ENCODE measurements at regions not wholly inside any gene's neighbourhood (a gene's known extent, or its start where the extent isn't known, plus 50 kb on each side); places are given as distances from the start of the nearest gene placed in this dataset.

- H3K36me3 ChIP-seq (ENCODE audit: control insufficient read depth, low read length): no peaks in the 10 kb centered on the region
- no peaks in the 10 kb centered on the region for H3K9me2 ChIP-seq (replicated peaks; ENCODE audit: control insufficient read depth, low read length)
- no peaks in the 10 kb centered on the region for H3K4me1 ChIP-seq (ENCODE audit: control insufficient read depth, low read length)
- TF ChIP-seq CTCF (IDR thresholded peaks at IDR 0.05; ENCODE audit: low read depth, low read length, poor library complexity, severe bottlenecking): no peak
- no peak for TF ChIP-seq EZH2phosphoT487 (IDR thresholded peaks at IDR 0.05; ENCODE audit: borderline replicate concordance, low read length)
- no peaks in the 10 kb centered on the region for H3K79me2 ChIP-seq (ENCODE audit: control insufficient read depth, low read length)
- H3K4me3 ChIP-seq (ENCODE audit: low read length): no peak overlapping the region
- no peaks in the 10 kb centered on the region for H3F3A ChIP-seq (ENCODE audit: control insufficient read depth, insufficient read depth)
- H3K27ac ChIP-seq (ENCODE audit: low read depth, low read length): no peak overlapping the region
- no peaks in the 10 kb centered on the region for H3K27me3 ChIP-seq (ENCODE audit: control insufficient read depth, low read length)
- no peaks in the 10 kb centered on the region for H4K20me1 ChIP-seq (ENCODE audit: control insufficient read depth, insufficient read depth, low read depth, low read length)
- no peak overlapping the region for H3K4me2 ChIP-seq (ENCODE audit: low read length)
- H3K9me3 ChIP-seq (ENCODE audit: control insufficient read depth, insufficient read depth, low read length): no peaks in the 10 kb centered on the region
These were observed 559.1 kb downstream of the TLL1 start for GRCh38 chr4:166432125-166432524.

GRCh38 chr4:166432842-166433241, 559.8 kb downstream of the TLL1 start:
- Histone ChIP-seq H3K79me2 (ENCODE audit: control insufficient read depth, low read length) (no peaks in the 10 kb centered on the region), H3K4me1 (ENCODE audit: control insufficient read depth, low read length) (no peaks in the 10 kb centered on the region), H3K9me2 (replicated peaks; ENCODE audit: control insufficient read depth, low read length) (no peaks in the 10 kb centered on the region), H3K27me3 (ENCODE audit: control insufficient read depth, low read length) (no peaks in the 10 kb centered on the region), H3K9me3 (ENCODE audit: control insufficient read depth, insufficient read depth, low read length) (no peaks in the 10 kb centered on the region), H4K20me1 (ENCODE audit: control insufficient read depth, insufficient read depth, low read depth, low read length) (no peaks in the 10 kb centered on the region), H3F3A (ENCODE audit: control insufficient read depth, insufficient read depth) (no peaks in the 10 kb centered on the region), H3K27ac (ENCODE audit: low read depth, low read length) (no peak overlapping the region), H3K36me3 (ENCODE audit: control insufficient read depth, low read length) (no peaks in the 10 kb centered on the region), H3K4me2 (ENCODE audit: low read length) (no peak overlapping the region), H3K4me3 (ENCODE audit: low read length) (no peak overlapping the region)
- TF ChIP-seq CTCF (IDR thresholded peaks at IDR 0.05; ENCODE audit: low read depth, low read length, poor library complexity, severe bottlenecking) (no peak), EZH2phosphoT487 (IDR thresholded peaks at IDR 0.05; ENCODE audit: borderline replicate concordance, low read length) (no peak)

- no peaks in the 10 kb centered on the region for H3K79me2 ChIP-seq (ENCODE audit: control insufficient read depth, low read length)
- H3K4me3 ChIP-seq (ENCODE audit: low read length): no peak overlapping the region
- no peak for TF ChIP-seq EZH2phosphoT487 (IDR thresholded peaks at IDR 0.05; ENCODE audit: borderline replicate concordance, low read length)
- TF ChIP-seq CTCF (IDR thresholded peaks at IDR 0.05; ENCODE audit: low read depth, low read length, poor library complexity, severe bottlenecking): no peak
- H3F3A ChIP-seq (ENCODE audit: control insufficient read depth, insufficient read depth): no peaks in the 10 kb centered on the region
- no peaks in the 10 kb centered on the region for H3K9me3 ChIP-seq (ENCODE audit: control insufficient read depth, insufficient read depth, low read length)
- no peak overlapping the region for H3K4me2 ChIP-seq (ENCODE audit: low read length)
- H3K36me3 ChIP-seq (ENCODE audit: control insufficient read depth, low read length): no peaks in the 10 kb centered on the region
- no peaks in the 10 kb centered on the region for H3K27me3 ChIP-seq (ENCODE audit: control insufficient read depth, low read length)
- H3K4me1 ChIP-seq (ENCODE audit: control insufficient read depth, low read length): no peaks in the 10 kb centered on the region
- no peak overlapping the region for H3K27ac ChIP-seq (ENCODE audit: low read depth, low read length)
- H3K9me2 ChIP-seq (replicated peaks; ENCODE audit: control insufficient read depth, low read length): no peaks in the 10 kb centered on the region
- H4K20me1 ChIP-seq (ENCODE audit: control insufficient read depth, insufficient read depth, low read depth, low read length): no peaks in the 10 kb centered on the region
These were observed 562.4 kb downstream of the TLL1 start for GRCh38 chr4:166435449-166435848.

GRCh38 chr4:166458756-166459155, 585.7 kb downstream of the TLL1 start:
- H3K9me3 ChIP-seq (ENCODE audit: control insufficient read depth, insufficient read depth, low read length): no peaks in the 10 kb centered on the region
- H3K4me1 ChIP-seq (ENCODE audit: control insufficient read depth, low read length): no peaks in the 10 kb centered on the region
- TF ChIP-seq CTCF (IDR thresholded peaks at IDR 0.05; ENCODE audit: low read depth, low read length, poor library complexity, severe bottlenecking) (no peak), EZH2phosphoT487 (IDR thresholded peaks at IDR 0.05; ENCODE audit: borderline replicate concordance, low read length) (no peak)
- H3K9me2 ChIP-seq (replicated peaks; ENCODE audit: control insufficient read depth, low read length): no peaks in the 10 kb centered on the region
- H3K27ac ChIP-seq (ENCODE audit: low read depth, low read length): no peak overlapping the region
- H3K36me3 ChIP-seq (ENCODE audit: control insufficient read depth, low read length): no peaks in the 10 kb centered on the region
- no peaks in the 10 kb centered on the region for H3F3A ChIP-seq (ENCODE audit: control insufficient read depth, insufficient read depth)
- H3K79me2 ChIP-seq (ENCODE audit: control insufficient read depth, low read length): no peaks in the 10 kb centered on the region
- H3K27me3 ChIP-seq (ENCODE audit: control insufficient read depth, low read length): no peaks in the 10 kb centered on the region
- no peaks in the 10 kb centered on the region for H4K20me1 ChIP-seq (ENCODE audit: control insufficient read depth, insufficient read depth, low read depth, low read length)
- H3K4me2 ChIP-seq (ENCODE audit: low read length): no peak overlapping the region
- H3K4me3 ChIP-seq (ENCODE audit: low read length): no peak overlapping the region
